OCI-LY7 (cell line): ENCODE measurements at regions not wholly inside any gene's neighbourhood (a gene's known extent, or its start where the extent isn't known, plus 50 kb on each side); places are given as distances from the start of the nearest gene placed in this dataset.

Experiments
- CTCF ChIP-seq: fragments of 200-600 bp; sonication (generic); conservative IDR thresholded peaks from 2 replicates; pipeline ENCODE4 v1.5.1; 2014; ENCODE audit warnings: mild to moderate bottlenecking, antibody characterized with exemption, low read length, moderate library complexity, mixed read lengths
- EZH2phosphoT487 ChIP-seq: fragments of 200-600 bp; sonication (generic); IDR thresholded peaks from 2 replicates; pipeline ENCODE4 v1.6.1; 2018; ENCODE audit warnings: low read depth, borderline replicate concordance, mild to moderate bottlenecking, mixed run types, antibody characterized with exemption, low read length, moderate library complexity, mixed read lengths

- no peak for TF ChIP-seq CTCF
- no peak for TF ChIP-seq EZH2phosphoT487
Measured at GRCh38 chr15:88752501-88752900, 50.7 kb upstream of the ACAN start.
